Endothelial cell of umbilical vein (primary cell): ENCODE measurements at regions not wholly inside any gene's neighbourhood (a gene's known extent, or its start where the extent isn't known, plus 50 kb on each side); places are given as distances from the start of the nearest gene placed in this dataset.

Experiments
- BruUV-seq: library from RNA; stranded (reverse); fragments of 400-500 nt; replicated peaks from 2 replicates; lab custom pipeline; 2021; lab: Mats Ljungman, UMichigan
- CTCF ChIA-PET: fragments of 300-600, 350-600 bp; sonication (Branson Sonifier 250); formaldehyde crosslinking; loops from one replicate; lab custom pipeline; 2021; ENCODE audit warnings: antibody characterized with exemption, inconsistent platforms; lab: Charles Lee
- POLR2A ChIA-PET: fragments of 300-600, 350-600 bp; sonication (Branson Sonifier 250); formaldehyde crosslinking; loops from one replicate; lab custom pipeline; 2021; ENCODE audit warnings: antibody characterized with exemption, inconsistent platforms; lab: Charles Lee
- DNase-seq: peaks from one replicate; pipeline ENCODE4 v3.0.0-alpha.2; 2011; ENCODE audit warnings: low read depth, low spot score
- FAIRE-seq: peaks from 2 replicates; lab custom pipeline; 2011; peaks lifted over from hg19 to GRCh38; lab: Jason Lieb, UNC
- H2AFZ ChIP-seq: 2 replicates; pipeline ENCODE4 v1.6.0; 2012; ENCODE audit warnings: low read depth, low read length, control low read depth, inconsistent platforms
- H3K27ac ChIP-seq: 2 replicates; pipeline ENCODE4 v1.5.1; 2011; ENCODE audit warnings: low read depth, mild to moderate bottlenecking, control low read depth, low read length, moderate library complexity; ENCODE audit not compliant: insufficient read depth
- H3K27me3 ChIP-seq, 2 experiments: 2 replicates each; pipeline versions ENCODE4 v1.6.0 to v1.6.1; 2011; ENCODE audit warnings: low read length in 2 of 2, mixed read lengths in 1 of 2; ENCODE audit not compliant: control insufficient read depth in 2 of 2, insufficient read depth in 2 of 2
- H3K36me3 ChIP-seq, 2 experiments: 2 replicates in 1 of 2; 3 replicates in 1 of 2; pipeline ENCODE4 v1.5.1; 2011; ENCODE audit warnings: low read length in 2 of 2, mild to moderate bottlenecking in 1 of 2, moderate library complexity in 1 of 2; ENCODE audit not compliant: control insufficient read depth in 2 of 2, insufficient read depth in 2 of 2; ENCODE audit errors: extremely low read depth in 1 of 2
- H3K4me1 ChIP-seq: 3 replicates; pipeline ENCODE4 v1.5.1; 2011; ENCODE audit warnings: mild to moderate bottlenecking, low read length; ENCODE audit not compliant: control insufficient read depth, insufficient read depth; ENCODE audit errors: extremely low read depth
- H3K4me2 ChIP-seq: 2 replicates; pipeline ENCODE4 v1.6.1; 2011; ENCODE audit warnings: low read length, control low read depth, mixed read lengths; ENCODE audit not compliant: insufficient read depth
- H3K4me3 ChIP-seq, 3 experiments: fragments of 200-600 bp in 1 of 3; sonication (generic), shearing (Covaris generic) in 1 of 3; replicated peaks in 1 of 3; 2 replicates each; pipeline ENCODE4 v1.5.1; 2011 to 2016; ENCODE audit warnings: control low read depth in 3 of 3, low read length in 3 of 3, mild to moderate bottlenecking in 2 of 3, inconsistent platforms in 1 of 3, low read depth in 1 of 3, moderate library complexity in 1 of 3; ENCODE audit not compliant: insufficient read depth in 1 of 3
- H3K79me2 ChIP-seq: 2 replicates; pipeline ENCODE4 v1.6.0; 2012; ENCODE audit warnings: low read length, inconsistent platforms; ENCODE audit not compliant: control insufficient read depth, insufficient read depth
- H3K9ac ChIP-seq: replicated peaks from 2 replicates; pipeline ENCODE3; 2011; ENCODE audit warnings: low read length, control low read depth; ENCODE audit not compliant: insufficient read depth; ENCODE audit errors: extremely low read depth
- H3K9me1 ChIP-seq: replicated peaks from 3 replicates; pipeline ENCODE4 v1.6.0; 2011; ENCODE audit warnings: mild to moderate bottlenecking, low read length; ENCODE audit not compliant: control insufficient read depth, insufficient read depth; ENCODE audit errors: extremely low read depth
- H3K9me3 ChIP-seq: replicated peaks from 2 replicates; pipeline ENCODE4 v1.5.1; 2012; ENCODE audit warnings: low read length, inconsistent platforms; ENCODE audit not compliant: control insufficient read depth, insufficient read depth
- H4K20me1 ChIP-seq: replicated peaks from 2 replicates; pipeline ENCODE3; 2011; ENCODE audit warnings: mild to moderate bottlenecking, low read length; ENCODE audit not compliant: control insufficient read depth, insufficient read depth; ENCODE audit errors: extremely low read depth
- CTCF ChIP-seq, 2 donors: IDR thresholded peaks; 1 replicate in 1 of 2; 2 replicates in 1 of 2; pipeline ENCODE4 v1.5.1; 2011; ENCODE audit warnings: low read length in 2 of 2, mild to moderate bottlenecking in 2 of 2, moderate library complexity in 2 of 2, control low read depth in 1 of 2, inconsistent platforms in 1 of 2, low read depth in 1 of 2; ENCODE audit not compliant: insufficient read depth in 1 of 2; ENCODE audit errors: extremely low read depth in 1 of 2
- EZH2 ChIP-seq: IDR thresholded peaks from 2 replicates; pipeline ENCODE4 v1.6.1; 2012; ENCODE audit warnings: borderline replicate concordance, low read depth, mild to moderate bottlenecking, moderate library complexity, low read length, inconsistent platforms; ENCODE audit not compliant: severe bottlenecking
- FOS ChIP-seq: IDR thresholded peaks from 2 replicates; pipeline ENCODE4 v1.6.1; 2011; ENCODE audit warnings: mild to moderate bottlenecking, low read length, moderate library complexity, borderline replicate concordance; ENCODE audit not compliant: insufficient read depth
- GATA2 ChIP-seq: IDR thresholded peaks from 2 replicates; pipeline ENCODE4 v1.7.0; 2011; ENCODE audit warnings: low read depth, mild to moderate bottlenecking, moderate library complexity, mixed read lengths, low read length; ENCODE audit not compliant: insufficient read length, insufficient read depth
- JUN ChIP-seq: IDR thresholded peaks from 2 replicates; pipeline ENCODE4 v1.6.1; 2011; ENCODE audit warnings: borderline replicate concordance, low read depth; ENCODE audit not compliant: insufficient read length, insufficient read depth
- MAX ChIP-seq: IDR thresholded peaks from 2 replicates; pipeline ENCODE4 v1.6.1; 2011; ENCODE audit not compliant: insufficient read depth, insufficient read length
- MYC ChIP-seq: IDR thresholded peaks from one replicate; pipeline ENCODE4 v1.6.1; 2011; ENCODE audit warnings: mild to moderate bottlenecking, low read depth, low read length
- POLR2A ChIP-seq: IDR thresholded peaks from 2 replicates; pipeline ENCODE4 v1.6.1; 2012; ENCODE audit warnings: low read depth, mild to moderate bottlenecking, control low read depth, low read length
- POLR2AphosphoS5 ChIP-seq: IDR thresholded peaks from 2 replicates; pipeline ENCODE4 v1.6.1; 2012; ENCODE audit warnings: low read depth, mild to moderate bottlenecking, control low read depth, low read length, moderate library complexity; ENCODE audit not compliant: insufficient read depth
- dilution Hi-C: fragments of 300-500 bp; cut with MboI; formaldehyde crosslinking; loops from one replicate; pipeline ENCODE4 v1.15.0; 2019; ENCODE audit warnings: low sequenced_read_pairs; ENCODE audit not compliant: extremely low pct_ligation_motif_present
- intact Hi-C: fragments of 100-400 bp; cut with micrococcal nuclease; formaldehyde crosslinking; loops from one replicate; pipeline ENCODE4 v1.10.0; 2022

- no peaks in the 10 kb centered on the region for H4K20me1 ChIP-seq
- no peak overlapping the region for H3K27ac ChIP-seq
- no peaks in the 10 kb centered on the region for H3K4me1 ChIP-seq
- no peaks in the 10 kb centered on the region for H3K36me3 ChIP-seq
- CTCF ChIA-PET = no interaction called here
- no peak overlapping the region for H3K4me3 ChIP-seq
- TF ChIP-seq JUN (no peak), POLR2A (no peak), EZH2 (no peak), GATA2 (no peak), CTCF (IDR thresholded peaks at IDR 0.05; ENCODE audit: extremely low read depth in 1 of 2, insufficient read depth in 1 of 2, low read depth in 1 of 2, low read length in 2 of 2) (no peak), POLR2AphosphoS5 (no peak), FOS (no peak), MAX (no peak), MYC (no peak)
- FAIRE-seq (no peak), DNase-seq (no peak)
- BruUV-seq = no TSS peak
- POLR2A ChIA-PET = no interaction called here
- dilution Hi-C loops = no loop called here
- H3K9me3 ChIP-seq = no peaks in the 10 kb centered on the region
- H3K79me2 ChIP-seq = no peaks in the 10 kb centered on the region
- H3K27me3 ChIP-seq = no peaks in the 10 kb centered on the region
- H3K4me2 ChIP-seq = no peak overlapping the region
- no peak overlapping the region for H2AFZ ChIP-seq
- H3K9ac ChIP-seq = no peak overlapping the region
- intact Hi-C loops = no loop called here
- H3K9me1 ChIP-seq = no peaks in the 10 kb centered on the region
Observed at GRCh38 chrX:127577884-127578283, 474.3 kb downstream of the ACTRT1 start.
